Kidney epithelial cell (primary cell): ENCODE measurements at regions not wholly inside any gene's neighbourhood (a gene's known extent, or its start where the extent isn't known, plus 50 kb on each side); places are given as distances from the start of the nearest gene placed in this dataset.

ENCODE experiments used
- DNase-seq: peaks from one replicate; pipeline ENCODE4 v3.0.0-alpha.2; 2010; ENCODE audit warnings: low read depth
- H3K27me3 ChIP-seq: 2 replicates; pipeline ENCODE4 v1.6.0; 2011; ENCODE audit warnings: low read length; ENCODE audit not compliant: control insufficient read depth, insufficient read depth
- H3K36me3 ChIP-seq: 2 replicates; pipeline ENCODE4 v1.5.1; 2011; ENCODE audit warnings: low read length; ENCODE audit not compliant: control insufficient read depth, insufficient read depth
- H3K4me3 ChIP-seq: 2 replicates; pipeline ENCODE4 v1.5.1; 2011; ENCODE audit warnings: low read depth, mild to moderate bottlenecking, control low read depth, low read length
- CTCF ChIP-seq: IDR thresholded peaks from 2 replicates; pipeline ENCODE4 v1.5.1; 2011; ENCODE audit warnings: mild to moderate bottlenecking, moderate library complexity, low read length, control low read depth, inconsistent platforms; ENCODE audit not compliant: insufficient read depth, poor library complexity, severe bottlenecking

GRCh38 chr14:61106271-61106958 lies 125.4 kb downstream of the SLC38A6 start:
- TF ChIP-seq CTCF, result no peak
- DNase-seq, result no peak
- H3K27me3 ChIP-seq, result no peaks in the 10 kb centered on the region
- no peak overlapping the region for H3K4me3 ChIP-seq
- no peaks in the 10 kb centered on the region for H3K36me3 ChIP-seq

- no peaks in the 10 kb centered on the region for H3K36me3 ChIP-seq
- no peaks in the 10 kb centered on the region for H3K27me3 ChIP-seq
- H3K4me3 ChIP-seq, result no peak overlapping the region
- DNase-seq, result no peak
- TF ChIP-seq CTCF, result no peak
Observed at GRCh38 chr14:61104358-61104757, 123.3 kb downstream of the SLC38A6 start.

- peak; percentile 90 for DNase-seq
- Histone ChIP-seq H3K27me3 (no peaks in the 10 kb centered on the region), H3K4me3 (no peak overlapping the region), H3K36me3 (no peaks in the 10 kb centered on the region)
- no peak for TF ChIP-seq CTCF
Observed at GRCh38 chr14:61103541-61104339, 122.7 kb downstream of the SLC38A6 start.

GRCh38 chr14:61102549-61103466 lies 121.8 kb downstream of the SLC38A6 start:
- no peaks in the 10 kb centered on the region for H3K36me3 ChIP-seq
- DNase-seq, result no peak
- TF ChIP-seq CTCF, result no peak
- H3K27me3 ChIP-seq, result no peaks in the 10 kb centered on the region
- no peak overlapping the region for H3K4me3 ChIP-seq
